ENCODE measurements at regions not wholly inside any gene's neighbourhood (a gene's known extent, or its start where the extent isn't known, plus 50 kb on each side); places are given as distances from the start of the nearest gene placed in this dataset.
"Not testable (repeated sequence)": the region's sequence is repeated elsewhere in the genome, so short reads cannot be mapped to it uniquely, and the experiment has no call there.

DNA sequence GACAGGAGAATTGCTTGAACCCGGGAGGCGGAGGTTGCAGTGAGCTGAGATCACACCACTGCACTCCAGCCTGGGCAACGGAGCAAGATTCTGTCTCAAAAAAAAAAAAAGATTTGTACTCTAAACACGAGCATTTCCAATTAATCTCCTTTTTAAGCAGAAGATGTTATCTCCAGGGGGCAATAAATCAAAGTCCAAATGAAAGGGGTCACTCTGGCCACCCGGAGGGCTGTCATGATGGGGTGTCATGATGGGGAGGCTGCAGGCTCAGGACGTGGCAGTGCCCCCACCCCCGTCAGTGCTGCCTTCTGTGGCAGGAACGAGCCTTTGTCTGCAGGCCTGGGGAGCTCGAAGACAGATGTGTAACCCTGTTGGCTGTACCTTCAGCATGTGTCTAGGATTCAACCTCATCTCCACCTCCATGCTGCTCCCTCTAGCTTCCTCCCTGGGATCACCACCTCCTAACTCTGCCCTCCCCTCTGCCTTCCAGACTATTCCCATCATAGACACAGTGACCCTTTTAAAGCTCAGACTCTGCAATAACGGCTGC is 76.9 kb upstream of the YWHAQ start:
- no peak overlapping the region for H3K27ac ChIP-seq
- DNase-seq (ENCODE audit: low read depth, low spot score) = no peak

DNA sequence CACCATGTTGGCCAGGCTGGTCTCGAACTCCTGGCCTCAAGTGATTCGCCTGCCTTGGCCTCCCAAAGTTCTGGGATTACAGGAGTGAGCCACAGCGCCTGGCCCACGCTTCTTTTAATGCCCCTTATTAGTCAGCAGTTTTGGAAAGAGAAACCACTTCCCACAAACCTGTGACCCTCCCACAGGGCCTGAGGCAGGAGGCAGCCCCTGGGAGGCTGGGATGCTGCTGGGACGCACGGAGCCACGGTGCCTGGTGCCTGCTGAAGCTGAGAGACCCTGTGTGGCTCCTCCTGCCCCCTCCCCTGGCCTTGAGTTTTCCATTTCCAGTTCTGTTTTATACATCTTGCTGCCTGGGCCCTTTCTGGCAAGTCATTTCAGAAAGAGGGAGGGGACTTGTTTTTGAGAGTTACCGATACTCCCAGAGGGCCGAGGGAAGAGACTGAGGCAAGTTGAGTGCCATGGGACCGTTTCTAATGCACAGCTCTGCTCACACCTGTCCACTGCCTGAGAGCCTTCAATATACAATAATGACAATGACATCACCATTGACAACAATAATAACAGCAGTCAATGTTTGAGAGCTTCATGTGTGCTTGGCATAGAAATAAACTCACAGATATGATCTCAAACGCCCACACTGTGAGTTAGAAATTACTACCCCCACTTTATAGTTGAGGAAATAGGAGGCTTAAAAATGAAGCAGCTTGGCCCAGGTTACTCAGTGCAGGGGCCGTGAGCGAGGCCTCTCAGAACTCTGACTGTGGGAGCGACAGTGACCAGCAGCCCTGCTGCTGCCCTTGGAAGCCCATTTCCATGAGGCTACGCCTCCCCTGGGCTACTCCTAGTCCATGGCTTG is 78.1 kb upstream of the YWHAQ start:
- H3K27ac ChIP-seq = no peak overlapping the region
- DNase-seq (ENCODE audit: low read depth, low spot score) = no peak

DNA sequence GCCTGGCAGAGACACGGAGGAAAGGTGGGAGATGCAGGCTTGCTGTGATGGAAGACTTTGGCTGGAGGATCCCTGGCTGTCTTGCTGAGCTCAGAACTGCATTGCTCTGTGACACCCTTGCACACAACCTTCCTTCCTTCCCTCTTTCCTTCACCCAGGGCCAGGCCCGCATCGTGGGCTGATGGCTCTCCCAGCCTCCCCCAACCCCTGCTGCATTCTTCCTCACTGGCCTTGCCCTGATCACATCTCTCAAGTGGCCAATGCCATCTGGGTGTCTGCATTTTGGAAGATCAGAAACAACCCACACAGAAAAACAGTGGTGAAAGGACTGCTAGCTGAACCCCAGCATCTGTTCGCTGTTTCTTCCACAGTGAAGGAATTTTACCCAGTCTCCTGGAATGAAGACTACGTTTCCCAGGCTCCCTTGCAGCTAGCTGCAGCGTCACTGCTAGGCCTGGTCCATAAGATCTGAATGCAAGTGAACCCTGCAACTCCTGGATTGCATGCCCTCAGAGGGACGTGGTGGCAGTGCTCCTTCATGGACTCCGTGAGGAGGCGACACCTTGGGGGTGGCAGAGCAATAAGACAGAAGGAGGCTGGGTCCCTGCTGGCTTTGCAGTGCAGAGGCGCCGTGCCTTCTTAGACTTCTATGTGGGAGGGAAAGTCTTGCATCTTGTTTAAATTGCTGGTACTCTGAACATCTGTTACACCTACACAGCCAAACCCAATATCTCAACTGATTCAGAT is 78.9 kb upstream of the YWHAQ start:
- no peak overlapping the region for H3K27ac ChIP-seq
- DNase-seq (ENCODE audit: low read depth, low spot score) = no peak

DNA sequence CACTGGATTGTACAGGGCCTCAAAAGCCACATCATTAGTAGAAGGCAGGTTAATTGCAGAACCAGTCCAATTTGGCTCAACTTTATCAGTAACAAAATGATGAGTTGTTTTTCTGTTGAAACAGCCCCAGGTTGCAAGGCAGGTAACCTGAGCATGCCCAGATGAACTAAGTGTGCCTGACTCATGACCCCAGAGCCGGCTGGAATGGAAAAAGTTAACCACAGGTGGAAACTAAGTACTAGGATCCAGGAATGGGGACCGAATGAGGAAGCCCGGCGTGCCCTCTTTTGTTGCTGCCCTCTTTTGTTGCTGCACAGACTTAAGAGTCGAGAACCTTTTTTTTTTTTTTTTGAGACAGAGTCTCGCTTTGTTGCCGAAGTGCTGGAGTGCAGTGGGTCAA is 79.5 kb upstream of the YWHAQ start:
- H3K27ac ChIP-seq = no peak overlapping the region
- peak; percentile 14 for DNase-seq (ENCODE audit: low read depth, low spot score)

DNA sequence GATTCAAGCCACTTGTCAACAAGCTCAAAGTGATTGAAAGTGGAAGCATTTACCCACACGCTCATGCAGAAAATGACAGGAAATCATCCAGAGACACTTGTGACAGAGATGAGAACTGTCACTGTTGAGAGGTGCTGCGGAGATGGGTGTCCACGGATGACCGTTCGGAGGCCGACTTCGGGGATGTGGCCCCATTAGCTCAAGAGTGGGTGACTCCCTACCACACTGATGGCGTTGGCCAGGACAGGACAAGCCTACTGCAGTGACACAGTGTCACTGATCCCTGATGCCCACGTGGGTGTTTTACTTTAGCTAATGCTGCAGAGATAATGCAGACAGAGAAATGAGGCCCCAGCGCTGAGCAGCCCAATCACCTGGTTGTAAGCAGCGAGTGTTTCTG is 81.5 kb upstream of the YWHAQ start:
- no peak for DNase-seq (ENCODE audit: low read depth, low spot score)
- no peak overlapping the region for H3K27ac ChIP-seq

DNA sequence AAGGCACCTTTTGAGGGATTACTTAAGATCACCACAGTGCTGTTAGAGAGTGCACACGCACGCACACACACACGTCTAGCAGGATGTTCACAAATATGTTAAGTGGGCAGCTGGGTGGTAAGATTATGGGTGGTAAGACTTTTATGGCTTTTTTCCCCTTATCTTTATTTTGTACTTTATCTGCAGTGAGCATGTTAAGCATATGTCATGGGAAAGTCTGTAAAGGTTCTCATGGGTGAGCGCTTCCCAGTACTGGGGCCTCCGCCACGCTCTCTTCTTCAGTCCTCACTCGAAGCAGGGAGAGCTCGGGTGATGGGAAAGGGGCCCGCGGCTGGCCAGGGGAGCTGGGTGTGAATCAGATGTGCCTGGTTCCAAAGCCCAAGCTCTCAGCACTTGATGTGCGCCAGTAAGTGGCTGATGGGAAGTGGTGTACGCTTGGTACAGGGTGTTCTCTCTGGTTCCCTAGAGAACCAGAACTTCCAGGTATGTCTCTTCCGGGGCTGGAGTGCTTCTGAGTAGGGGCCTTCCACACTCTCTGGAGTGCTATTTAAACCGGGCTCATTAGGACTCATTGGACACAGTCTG is 83.9 kb upstream of the YWHAQ start:
- H3K27ac ChIP-seq = no peak overlapping the region
- no peak for DNase-seq (ENCODE audit: low read depth, low spot score)

DNA sequence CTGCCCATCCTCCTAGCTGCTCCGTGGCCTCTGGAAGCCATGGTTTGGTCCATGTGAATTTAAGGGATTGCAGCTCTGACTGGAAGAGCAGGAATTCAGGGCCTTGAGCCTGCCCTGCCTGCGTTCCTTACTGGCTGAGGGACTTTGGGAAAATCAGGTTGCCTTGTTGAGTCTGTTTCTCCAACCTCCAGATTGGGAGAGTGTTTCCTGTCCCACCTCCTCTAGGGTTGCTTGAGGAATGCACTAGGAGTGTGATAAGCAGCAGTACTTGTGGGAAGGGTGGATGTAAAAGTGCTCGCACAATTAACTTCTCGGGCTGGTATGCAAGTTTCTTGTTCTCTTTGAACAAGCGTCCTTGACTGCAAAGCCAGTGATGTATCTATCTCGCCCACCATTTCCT is 84.4 kb upstream of the YWHAQ start:
- no peak overlapping the region for H3K27ac ChIP-seq
- DNase-seq (ENCODE audit: low read depth, low spot score) = no peak

DNA sequence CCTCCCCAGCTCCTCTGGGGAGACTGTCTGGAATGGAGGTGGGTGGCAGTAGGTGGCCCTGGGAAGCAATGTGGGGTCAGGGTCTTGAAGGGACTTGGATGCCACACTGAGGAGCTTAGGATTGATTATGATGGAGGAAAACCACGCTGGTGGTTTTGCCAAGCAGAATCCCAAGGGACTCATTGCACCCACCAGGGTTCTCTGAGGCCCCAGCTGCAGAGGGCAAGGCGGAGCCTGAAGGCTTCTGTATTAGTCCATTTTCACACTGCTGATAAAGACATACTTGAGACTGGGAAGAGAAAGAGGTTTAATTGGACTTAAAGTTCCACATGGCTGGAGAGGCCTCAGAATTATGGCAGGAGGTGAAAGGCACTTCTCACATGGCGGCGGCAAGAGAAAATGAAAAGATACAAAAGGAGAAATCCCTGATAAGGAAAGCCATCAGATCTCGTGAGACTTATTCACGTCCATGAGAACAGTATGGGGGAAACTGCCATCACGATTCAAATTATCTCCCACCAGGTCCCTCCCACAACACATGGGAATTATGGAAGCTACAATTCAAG is 87.2 kb upstream of the YWHAQ start:
- no peak for DNase-seq (ENCODE audit: low read depth, low spot score)
- no peak overlapping the region for H3K27ac ChIP-seq

DNA sequence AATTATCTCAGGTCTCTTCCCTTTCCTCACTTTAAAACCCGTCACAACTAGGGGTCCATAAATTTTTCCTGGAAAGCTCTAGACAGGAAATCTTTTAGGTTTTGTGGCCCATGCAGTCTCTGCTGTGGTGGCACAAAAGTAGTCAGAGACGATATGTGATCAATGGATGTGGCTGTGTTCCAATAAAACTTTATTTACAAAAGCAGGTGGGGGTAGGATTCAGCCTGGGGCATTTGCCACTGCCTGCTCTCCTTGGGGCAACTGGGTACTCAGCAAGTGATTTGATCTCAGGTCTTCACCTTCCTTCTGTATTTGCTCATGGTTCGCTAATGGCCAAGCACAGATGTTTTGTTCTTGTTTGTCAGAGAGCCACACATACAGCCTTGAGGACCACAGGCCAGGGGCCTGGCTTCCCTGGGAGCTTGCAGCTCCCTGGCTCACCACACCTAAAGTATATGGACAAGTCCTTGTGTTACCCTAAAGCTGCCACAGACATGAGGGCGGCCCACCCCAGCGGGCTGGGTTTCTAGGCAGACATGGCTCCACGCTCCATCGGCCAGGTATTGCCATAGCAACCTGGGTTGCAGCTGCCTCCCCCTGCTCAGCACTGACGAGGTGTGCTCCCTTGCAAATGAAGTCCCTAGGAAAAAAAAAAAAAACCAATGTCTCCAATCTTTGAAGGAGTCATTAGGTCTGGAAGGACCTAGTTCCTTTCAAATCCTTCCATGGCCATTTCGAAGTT is 89.7 kb upstream of the YWHAQ start:
- no peak for DNase-seq (ENCODE audit: low read depth, low spot score)
- no peak overlapping the region for H3K27ac ChIP-seq

DNA sequence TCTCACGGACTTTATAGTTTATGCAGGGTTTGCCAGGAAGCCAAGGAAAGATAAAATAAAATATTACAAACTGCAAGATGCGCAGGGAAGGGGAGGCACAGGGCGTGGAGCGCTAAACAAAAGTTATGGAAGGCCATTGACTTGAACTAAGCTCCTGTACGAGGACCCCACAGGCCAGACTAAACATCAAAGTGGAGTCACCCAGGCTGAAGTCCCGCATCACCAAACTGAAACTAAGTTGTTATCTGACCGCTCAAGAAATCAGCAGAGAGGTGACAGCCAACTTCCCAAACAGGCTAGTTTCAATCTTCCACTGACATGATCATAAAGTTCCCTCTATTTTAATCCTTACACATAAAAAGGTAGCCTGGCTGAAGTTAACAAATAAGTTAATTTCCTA is 90.5 kb upstream of the YWHAQ start:
- DNase-seq (ENCODE audit: low read depth, low spot score) = no peak
- H3K27ac ChIP-seq = no peak overlapping the region

DNA sequence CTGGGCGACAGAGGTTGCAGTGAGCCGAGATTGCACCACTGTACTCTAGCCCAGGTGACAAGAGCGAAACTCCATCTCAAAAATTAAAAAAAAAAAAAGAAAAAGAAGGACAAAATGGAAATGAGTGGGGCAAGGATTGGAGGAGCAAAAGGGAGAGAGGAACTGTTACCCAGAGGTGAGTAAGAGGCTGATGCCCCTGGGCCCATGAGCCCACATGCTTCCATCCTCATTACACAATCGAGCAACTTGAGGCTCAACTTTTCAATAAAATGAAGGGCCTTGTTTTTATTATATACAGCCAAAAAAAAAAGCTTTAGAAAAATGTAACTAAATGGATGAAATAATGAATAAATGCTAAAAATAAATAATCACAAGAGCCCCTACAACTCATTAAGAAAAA is 91.7 kb upstream of the YWHAQ start:
- no peak overlapping the region for H3K27ac ChIP-seq
- no peak for DNase-seq (ENCODE audit: low read depth, low spot score)

DNA sequence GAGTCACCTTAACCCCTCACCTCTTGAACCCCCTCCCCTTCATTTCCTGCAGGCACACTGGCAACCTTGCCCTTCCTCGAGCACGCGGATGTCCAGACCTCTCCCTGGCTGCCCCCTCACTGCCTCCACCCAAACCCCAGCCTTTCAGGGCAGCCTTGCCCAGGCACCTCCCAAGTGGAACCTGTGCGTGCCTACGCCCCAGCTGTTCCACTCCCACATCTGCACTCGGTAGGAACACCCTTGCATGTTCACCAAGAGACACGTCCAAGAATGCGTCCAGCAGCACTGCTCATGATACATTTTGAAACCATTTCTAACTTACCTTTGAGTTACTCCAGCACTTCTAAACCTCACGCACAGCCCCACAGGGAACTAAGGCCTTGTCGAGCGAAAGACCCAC is 93.8 kb upstream of the YWHAQ start:
- no peak overlapping the region for H3K27ac ChIP-seq
- DNase-seq (ENCODE audit: low read depth, low spot score) = no peak

DNA sequence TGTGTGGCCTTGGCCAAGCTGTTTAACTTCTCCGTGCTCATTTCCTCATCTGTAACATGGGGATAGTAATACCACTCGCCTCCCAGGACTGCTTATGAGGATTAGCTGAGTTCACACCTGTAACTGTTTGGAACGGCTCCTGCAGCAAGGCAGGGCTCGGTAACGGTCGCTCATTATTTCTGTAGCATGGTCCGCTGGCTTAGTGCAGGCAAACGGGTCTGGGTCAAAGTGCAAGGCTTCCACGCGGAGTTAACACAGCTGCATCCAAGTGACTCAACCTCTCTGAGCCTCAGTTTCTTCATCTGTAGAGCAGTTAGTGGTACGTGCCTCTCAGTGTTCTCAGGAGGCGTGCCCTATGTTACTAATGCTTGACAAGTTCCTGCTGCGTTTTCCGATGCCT is 94.3 kb upstream of the YWHAQ start:
- no peak overlapping the region for H3K27ac ChIP-seq
- DNase-seq (ENCODE audit: low read depth, low spot score) = no peak

DNA sequence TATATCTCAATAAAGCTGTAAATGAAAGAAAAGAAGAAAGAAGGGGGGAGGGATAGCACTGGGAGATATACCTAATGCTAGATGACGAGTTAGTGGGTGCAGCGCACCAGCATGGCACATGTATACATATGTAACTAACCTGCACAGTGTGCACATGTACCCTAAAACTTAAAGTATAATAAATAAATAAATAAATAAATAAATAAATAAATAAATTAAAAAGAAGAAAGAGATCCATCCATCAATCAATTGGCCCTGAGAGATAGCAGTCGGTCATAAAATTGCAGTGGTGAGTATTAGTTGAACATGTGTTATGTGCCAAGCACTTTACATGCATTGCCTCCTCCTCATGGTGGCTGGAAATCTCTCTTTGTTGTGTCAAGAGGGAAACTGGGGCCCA is 95.2 kb upstream of the YWHAQ start:
- DNase-seq (ENCODE audit: low read depth, low spot score); H3K27ac ChIP-seq: not testable (repeated sequence)

DNA sequence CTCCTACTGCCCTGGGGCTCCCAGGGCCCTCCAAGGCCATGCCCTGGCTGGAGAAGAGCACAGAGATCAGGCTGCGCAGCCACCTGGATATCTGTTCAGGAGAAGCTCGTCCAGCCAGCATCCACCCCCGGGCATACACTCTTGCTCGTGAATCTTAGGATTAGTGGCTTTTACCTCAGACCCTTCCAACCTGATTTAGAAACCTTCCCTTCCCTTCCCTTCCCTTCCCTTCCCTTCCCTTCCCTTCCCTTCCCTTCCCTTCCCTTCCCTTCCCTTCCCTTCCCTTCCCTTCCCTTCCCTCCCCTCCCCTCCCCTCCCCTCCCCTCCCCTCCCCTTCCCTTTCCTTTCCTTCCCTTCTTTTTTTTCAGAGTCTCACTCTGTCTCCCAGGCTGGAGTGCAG is 99.7 kb upstream of the YWHAQ start:
- H3K27ac ChIP-seq; DNase-seq (ENCODE audit: low read depth, low spot score): not testable (repeated sequence)

DNA sequence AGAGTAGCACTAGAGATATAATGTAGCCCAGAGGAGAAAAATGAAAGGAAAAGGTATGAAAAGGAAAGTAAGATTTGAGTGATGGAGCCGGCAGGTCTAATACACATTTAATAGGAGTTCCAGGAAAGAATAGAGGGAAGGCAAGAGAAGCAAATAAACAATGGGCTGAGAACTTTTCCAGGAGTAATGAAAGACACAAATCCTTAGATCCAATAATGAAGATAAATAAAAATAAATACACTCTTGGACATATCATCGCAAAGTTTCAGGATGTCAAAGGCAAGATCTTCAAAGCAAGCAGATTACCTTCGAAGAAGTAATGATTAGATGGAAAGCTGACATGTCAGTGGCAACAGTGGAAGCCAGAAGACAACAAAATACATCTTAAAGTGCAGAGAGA is 102.0 kb upstream of the YWHAQ start:
- no peak overlapping the region for H3K27ac ChIP-seq
- DNase-seq (ENCODE audit: low read depth, low spot score) = no peak

DNA sequence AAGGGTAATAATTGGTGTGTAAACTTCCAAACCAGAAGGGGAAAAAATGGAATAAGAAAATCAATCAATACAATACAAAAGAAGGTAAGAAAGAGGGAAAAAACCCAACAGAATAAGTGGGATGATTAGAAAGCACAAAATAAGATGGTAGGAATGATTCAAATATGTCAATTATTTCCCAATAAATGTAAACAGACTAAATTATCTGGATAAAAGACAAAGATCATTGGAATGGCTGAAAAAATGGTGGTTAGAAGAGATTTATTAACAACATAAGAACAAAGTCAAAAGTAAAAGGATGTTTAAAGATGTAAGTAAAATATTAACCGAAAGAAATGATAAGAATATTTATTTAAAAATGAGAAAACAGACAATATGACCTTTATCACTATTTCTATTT is 103.5 kb upstream of the YWHAQ start:
- no peak for DNase-seq (ENCODE audit: low read depth, low spot score)

DNA sequence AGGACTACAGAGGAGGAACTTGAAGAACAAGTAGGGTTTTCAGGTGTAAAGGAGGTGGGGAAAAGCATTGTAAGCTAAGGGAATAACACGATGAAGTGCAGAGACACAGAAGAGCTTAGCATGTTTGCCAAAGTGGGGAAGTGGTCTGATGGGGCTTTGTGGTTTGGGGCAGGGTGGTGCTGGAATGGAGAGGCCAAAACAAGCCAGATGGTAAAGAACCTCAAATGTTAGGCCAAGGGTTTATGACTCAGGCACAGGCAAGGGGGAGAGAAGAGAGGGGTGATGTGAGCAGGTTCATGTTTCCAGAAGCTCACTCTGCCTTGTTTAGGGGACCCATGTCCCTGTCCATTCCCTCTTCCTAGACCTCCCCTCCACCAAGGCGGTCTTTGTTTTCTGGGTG is 104.5 kb upstream of the YWHAQ start:
- no peak overlapping the region for H3K27ac ChIP-seq
- no peak for DNase-seq (ENCODE audit: low read depth, low spot score)

More for the DNA sequence above, 103.5 kb upstream of the YWHAQ start:
- H3K27ac ChIP-seq = no peak overlapping the region

DNA sequence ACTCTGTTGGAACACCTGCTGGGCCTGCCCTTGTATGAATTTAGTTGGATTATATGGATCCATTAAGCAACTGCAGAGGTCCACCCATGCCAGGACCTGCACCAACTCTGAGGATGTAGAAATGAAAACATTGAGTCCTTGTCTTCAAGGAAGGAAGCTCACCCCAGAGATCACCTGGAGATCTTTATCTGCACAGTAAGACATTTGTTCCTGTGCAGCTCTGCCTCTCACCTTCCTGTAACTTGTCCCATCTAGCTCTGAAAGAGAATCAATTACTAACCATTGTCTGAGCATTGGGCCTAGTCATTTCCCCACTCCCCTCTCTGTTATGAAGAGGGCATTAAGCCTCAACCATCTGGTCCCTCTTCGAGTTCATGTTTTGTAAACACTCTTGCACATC is 105.2 kb upstream of the YWHAQ start:
- DNase-seq (ENCODE audit: low read depth, low spot score) = peak; percentile 43
- H3K27ac ChIP-seq = no peak overlapping the region

Data from epithelial cell of prostate (primary cell).